ENCODE measurements at regions not wholly inside any gene's neighbourhood (a gene's known extent, or its start where the extent isn't known, plus 50 kb on each side); places are given as distances from the start of the nearest gene placed in this dataset.

- no peaks in the 10 kb centered on the region for H3K36me3 Mint-ChIP-seq (ENCODE audit: unreplicated experiment)
Observed at GRCh38 chr10:53597835-53598251, 825.3 kb upstream of the MBL2 start.

GRCh38 chr10:53580465-53580864 is 807.9 kb upstream of the MBL2 start:
- TF ChIP-seq CTCF (IDR thresholded peaks at IDR 0.05), result no peak
- Mint-ChIP-seq H3K9me3 (ENCODE audit: unreplicated experiment) (no peaks in the 10 kb centered on the region), H3K27me3 (ENCODE audit: unreplicated experiment) (no peaks in the 10 kb centered on the region), H3K27ac (ENCODE audit: unreplicated experiment) (no peak overlapping the region), H3K36me3 (ENCODE audit: unreplicated experiment) (no peaks in the 10 kb centered on the region), H3K4me1 (ENCODE audit: unreplicated experiment) (no peaks in the 10 kb centered on the region), H3K4me3 (ENCODE audit: unreplicated experiment) (no peak overlapping the region)
- DNase-seq (ENCODE audit: extremely low spot score, unreplicated experiment), result no peak

More at GRCh38 chr10:53597835-53598251, 825.3 kb upstream of the MBL2 start:
- Mint-ChIP-seq H3K27me3 (ENCODE audit: unreplicated experiment) (peaks cover 17% of the 10 kb centered on the region), H3K4me1 (ENCODE audit: unreplicated experiment) (peaks cover 2% of the 10 kb centered on the region), H3K4me3 (ENCODE audit: unreplicated experiment) (no peak overlapping the region), H3K27ac (ENCODE audit: unreplicated experiment) (no peak overlapping the region), H3K9me3 (ENCODE audit: unreplicated experiment) (no peaks in the 10 kb centered on the region)
- DNase-seq (ENCODE audit: extremely low spot score, unreplicated experiment), result no peak
- TF ChIP-seq CTCF (IDR thresholded peaks at IDR 0.05), result no peak

- no peak overlapping the region for H3K4me3 Mint-ChIP-seq (ENCODE audit: unreplicated experiment)
- TF ChIP-seq CTCF (IDR thresholded peaks at IDR 0.05), result no peak
- no peak for DNase-seq (ENCODE audit: extremely low spot score, unreplicated experiment)
- H3K9me3 Mint-ChIP-seq (ENCODE audit: unreplicated experiment), result no peaks in the 10 kb centered on the region
- no peaks in the 10 kb centered on the region for H3K36me3 Mint-ChIP-seq (ENCODE audit: unreplicated experiment)
- no peaks in the 10 kb centered on the region for H3K4me1 Mint-ChIP-seq (ENCODE audit: unreplicated experiment)
- H3K27ac Mint-ChIP-seq (ENCODE audit: unreplicated experiment), result no peak overlapping the region
- H3K27me3 Mint-ChIP-seq (ENCODE audit: unreplicated experiment), result no peaks in the 10 kb centered on the region
Observed at GRCh38 chr10:53579773-53580172, 807.2 kb upstream of the MBL2 start.

- Mint-ChIP-seq H3K27me3 (ENCODE audit: unreplicated experiment) (peaks cover 2% of the 10 kb centered on the region), H3K4me1 (ENCODE audit: unreplicated experiment) (no peaks in the 10 kb centered on the region), H3K4me3 (ENCODE audit: unreplicated experiment) (no peak overlapping the region), H3K9me3 (ENCODE audit: unreplicated experiment) (no peaks in the 10 kb centered on the region), H3K27ac (ENCODE audit: unreplicated experiment) (no peak overlapping the region), H3K36me3 (ENCODE audit: unreplicated experiment) (no peaks in the 10 kb centered on the region)
- no peak for TF ChIP-seq CTCF (IDR thresholded peaks at IDR 0.05)
- DNase-seq (ENCODE audit: extremely low spot score, unreplicated experiment), result no peak
Observed at GRCh38 chr10:53574024-53574423, 801.4 kb upstream of the MBL2 start.

GRCh38 chr10:53573498-53573897 is 800.9 kb upstream of the MBL2 start:
- DNase-seq (ENCODE audit: extremely low spot score, unreplicated experiment), result no peak
- Mint-ChIP-seq H3K9me3 (ENCODE audit: unreplicated experiment) (no peaks in the 10 kb centered on the region), H3K36me3 (ENCODE audit: unreplicated experiment) (no peaks in the 10 kb centered on the region), H3K27me3 (ENCODE audit: unreplicated experiment) (peaks cover 2% of the 10 kb centered on the region), H3K27ac (ENCODE audit: unreplicated experiment) (no peak overlapping the region), H3K4me1 (ENCODE audit: unreplicated experiment) (no peaks in the 10 kb centered on the region), H3K4me3 (ENCODE audit: unreplicated experiment) (no peak overlapping the region)
- TF ChIP-seq CTCF (IDR thresholded peaks at IDR 0.05), result no peak
